Esophagus squamous epithelium (tissue), 5 donors: ENCODE measurements at regions not wholly inside any gene's neighbourhood (a gene's known extent, or its start where the extent isn't known, plus 50 kb on each side); places are given as distances from the start of the nearest gene placed in this dataset.

ENCODE experiments used
- DNase-seq: peaks from one replicate; lab custom pipeline; 2025; lab: John Stamatoyannopoulos, UW
- H3K27ac ChIP-seq, 4 donors: fragments of 200-600 bp; sonication (generic); one replicate each; pipeline ENCODE4 v1.5.1; 2016 to 2019; ENCODE audit warnings: mild to moderate bottlenecking in 1 of 4
- H3K27me3 ChIP-seq, 4 donors: fragments of 200-600 bp; sonication (generic); 1 replicate in 3 of 4; 2 replicates in 1 of 4; pipeline versions ENCODE4 v1.5.1 to v1.6.0; 2017 to 2021; ENCODE audit warnings: antibody characterized with exemption in 1 of 4
- H3K36me3 ChIP-seq, 3 donors: fragments of 200-600 bp; sonication (generic); one replicate each; pipeline ENCODE4 v1.5.1; 2016 to 2019
- H3K4me1 ChIP-seq, 3 donors: fragments of 200-600 bp; sonication (generic); one replicate each; pipeline ENCODE4 v1.5.1; 2017 to 2019
- H3K4me3 ChIP-seq, 4 donors: fragments of 200-600 bp; sonication (generic); 1 replicate in 3 of 4; 2 replicates in 1 of 4; pipeline ENCODE4 v1.5.1; 2016 to 2019; ENCODE audit warnings: mild to moderate bottlenecking in 2 of 4, moderate library complexity in 1 of 4
- H3K9me3 ChIP-seq, 3 donors: fragments of 200-600 bp; sonication (generic); one replicate each; pipeline ENCODE4 v1.5.1; 2016 to 2019
- CTCF ChIP-seq, 6 experiments: fragments of 450-650 bp in 4 of 6; fragments of 200-600 bp in 2 of 6; sonication (generic) in 2 of 6; IDR thresholded peaks; one replicate each; pipeline ENCODE4 v1.5.1; 2016 to 2019; ENCODE audit warnings: antibody characterized with exemption in 6 of 6, mild to moderate bottlenecking in 4 of 6, moderate library complexity in 4 of 6
- POLR2A ChIP-seq, 4 donors: fragments of 450-650 bp; IDR thresholded peaks; one replicate each; pipeline ENCODE4 v1.6.1; 2017; ENCODE audit warnings: antibody characterized with exemption in 4 of 4, mild to moderate bottlenecking in 4 of 4, moderate library complexity in 3 of 4
- WGBS, 2 donors: methylation state at CpG; one replicate each; pipeline ENCODE4 v1.1.5; 2018; 5-methylcytosine and 5-hydroxymethylcytosine counted together
- intact Hi-C: fragments of 100-400 bp; cut with DNase I; formaldehyde crosslinking; loops from one replicate; pipeline ENCODE4 v1.15.0; 2022
- donor health status: DM: yes; HTN: yes; CAD: no.

- H3K4me1 ChIP-seq: peaks cover 0 to 17% (median 0%) of the 10 kb centered on the region in 3 donors
- H3K36me3 ChIP-seq: no peaks in the 10 kb centered on the region
- H3K27ac ChIP-seq: no peak overlapping the region
- no peaks in the 10 kb centered on the region for H3K27me3 ChIP-seq
- DNase-seq: no peak
- H3K9me3 ChIP-seq: no peaks in the 10 kb centered on the region
- no peak overlapping the region for H3K4me3 ChIP-seq
- 58 to 62% methylated on average over 10 to 13 of the region's 14 CpGs for WGBS, 2 donors
- TF ChIP-seq CTCF (IDR thresholded peaks at IDR 0.05) (no peak), POLR2A (IDR thresholded peaks at IDR 0.05) (no peak)
- intact Hi-C loops: no loop called here
Observed at GRCh38 chr12:41967668-41968500, 176.8 kb downstream of the GXYLT1 start.

- intact Hi-C loops: no loop called here
- H3K27ac ChIP-seq: no peak overlapping the region
- H3K36me3 ChIP-seq: no peaks in the 10 kb centered on the region
- DNase-seq: no peak
- H3K9me3 ChIP-seq: no peaks in the 10 kb centered on the region
- no peaks in the 10 kb centered on the region for H3K27me3 ChIP-seq
- WGBS, 2 donors: 78 to 95% methylated on average over 2 of the region's 2 CpGs
- H3K4me3 ChIP-seq: no peak overlapping the region
- H3K4me1 ChIP-seq: peaks cover 0 to 17% (median 0%) of the 10 kb centered on the region in 3 donors
- no peak for TF ChIP-seq POLR2A (IDR thresholded peaks at IDR 0.05)
- TF ChIP-seq CTCF (IDR thresholded peaks at IDR 0.05): no peak
Observed at GRCh38 chr12:41966916-41967315, 177.8 kb downstream of the GXYLT1 start.

GRCh38 chr12:41966001-41966400 is 178.7 kb downstream of the GXYLT1 start:
- 49 to 59% methylated on average over 2 of the region's 2 CpGs for WGBS, 2 donors
- DNase-seq: no peak
- intact Hi-C loops: no loop called here

GRCh38 chr12:41963398-41963797 is 181.3 kb downstream of the GXYLT1 start:
- DNase-seq: no peak
- H3K36me3 ChIP-seq: no peaks in the 10 kb centered on the region
- no peak overlapping the region for H3K4me3 ChIP-seq
- intact Hi-C loops: no loop called here
- H3K27ac ChIP-seq: no peak overlapping the region
- no peaks in the 10 kb centered on the region for H3K9me3 ChIP-seq
- TF ChIP-seq CTCF (IDR thresholded peaks at IDR 0.05) (no peak), POLR2A (IDR thresholded peaks at IDR 0.05) (no peak)
- H3K4me1 ChIP-seq: peaks cover 0 to 14% (median 0%) of the 10 kb centered on the region in 3 donors
- 81 to 84% methylated on average over 2 of the region's 2 CpGs for WGBS, 2 donors
- no peaks in the 10 kb centered on the region for H3K27me3 ChIP-seq

More at GRCh38 chr12:41966001-41966400, 178.7 kb downstream of the GXYLT1 start:
- H3K27me3 ChIP-seq: no peaks in the 10 kb centered on the region
- H3K27ac ChIP-seq: no peak overlapping the region
- H3K9me3 ChIP-seq: no peaks in the 10 kb centered on the region
- H3K36me3 ChIP-seq: no peaks in the 10 kb centered on the region
- no peak overlapping the region for H3K4me3 ChIP-seq
- TF ChIP-seq POLR2A (IDR thresholded peaks at IDR 0.05): no peak
- no peak for TF ChIP-seq CTCF (IDR thresholded peaks at IDR 0.05)
- peaks cover 0 to 17% (median 0%) of the 10 kb centered on the region in 3 donors for H3K4me1 ChIP-seq

GRCh38 chr12:41962171-41962572 is 182.5 kb downstream of the GXYLT1 start:
- no peak for TF ChIP-seq CTCF (IDR thresholded peaks at IDR 0.05)
- Histone ChIP-seq H3K27ac (no peak overlapping the region), H3K27me3 (no peaks in the 10 kb centered on the region), H3K9me3 (no peaks in the 10 kb centered on the region), H3K36me3 (no peaks in the 10 kb centered on the region), H3K4me3 (no peak overlapping the region), H3K4me1 (peaks cover 0 to 6% (median 0%) of the 10 kb centered on the region in 3 donors)
- DNase-seq: no peak
- intact Hi-C loops: no loop called here
- WGBS, 2 donors: 45 to 61% methylated on average over 5 of the region's 5 CpGs
